GM18511 (cell line): ENCODE measurements at regions not wholly inside any gene's neighbourhood (a gene's known extent, or its start where the extent isn't known, plus 50 kb on each side); places are given as distances from the start of the nearest gene placed in this dataset.

Experiments
- ATAC-seq: cut with Tn5 transposase; IDR thresholded peaks from one replicate; pipeline ENCODE4 v1.9.1; 2021; ENCODE audit warnings: mild to moderate bottlenecking, moderate library complexity; ENCODE audit not compliant: unreplicated experiment

DNA sequence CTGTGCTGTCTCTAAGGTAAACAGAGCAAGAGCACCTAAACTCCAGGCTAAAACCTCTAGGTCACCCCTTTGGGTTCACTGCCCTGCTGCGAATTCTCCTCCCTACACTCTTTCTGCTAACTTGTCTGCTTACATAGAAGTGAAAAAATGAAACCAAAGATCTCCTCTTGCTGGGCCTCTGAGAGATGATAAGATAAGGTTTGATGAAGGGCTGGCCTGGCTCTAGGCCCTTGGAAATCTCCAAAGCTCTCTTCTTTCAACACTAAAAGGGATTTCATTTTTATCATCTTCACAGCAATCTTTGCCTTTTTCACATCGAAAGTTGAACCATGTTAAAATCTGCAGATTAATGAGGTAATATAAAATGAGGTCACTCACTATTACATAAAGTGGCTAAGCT, 450.8 kb upstream of the TLE4 start:
- no peak for ATAC-seq

DNA sequence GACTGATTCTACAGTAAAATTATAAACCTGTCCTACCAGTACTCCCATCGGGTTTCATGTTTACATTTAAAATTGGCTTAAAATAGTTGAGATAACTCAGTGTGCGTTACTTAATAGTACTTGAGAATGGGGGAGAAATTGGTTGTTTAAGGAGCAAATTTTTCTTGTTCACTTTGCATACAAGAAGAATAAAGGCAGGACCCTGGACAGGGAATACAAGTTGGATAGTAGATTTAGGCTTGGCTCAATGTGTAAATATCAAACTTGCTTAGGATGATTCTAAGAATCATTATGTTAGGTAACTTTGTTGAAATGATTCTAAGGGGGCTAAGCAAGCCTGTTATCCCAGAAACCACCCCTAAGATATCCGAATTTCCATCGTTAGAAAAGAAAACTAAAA, 448.4 kb upstream of the TLE4 start:
- ATAC-seq: no peak

GRCh38 chr9:79127661-79128060, 444.1 kb upstream of the TLE4 start:
- no peak for ATAC-seq

DNA sequence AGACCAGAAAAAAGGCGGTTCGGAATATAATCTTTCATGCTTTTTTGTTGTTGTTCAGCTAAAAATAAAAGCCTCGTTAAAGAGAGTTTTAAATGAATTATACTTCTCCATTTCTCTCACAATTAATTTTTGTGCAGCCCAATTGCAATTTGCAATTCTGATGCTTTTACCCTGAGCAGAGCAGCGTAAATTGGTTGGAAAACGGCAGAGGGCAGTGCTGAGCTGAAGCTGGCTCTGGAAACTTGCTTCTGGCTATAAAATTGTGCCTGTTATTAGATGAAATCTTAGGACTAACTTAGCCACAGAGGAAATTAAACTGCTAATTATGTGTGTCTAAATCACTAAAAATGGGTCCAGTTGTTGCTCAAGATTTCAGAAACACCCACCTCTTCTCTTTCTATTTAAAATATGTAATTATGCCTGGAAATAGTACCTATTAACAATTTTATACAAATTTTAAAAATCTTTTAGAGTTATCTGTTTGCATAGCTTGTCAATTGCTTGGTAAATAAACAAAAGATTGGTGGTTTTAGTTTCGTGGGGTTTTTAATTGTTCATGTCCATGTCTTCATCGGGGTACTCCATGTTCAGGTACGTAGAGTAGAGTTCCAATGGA, 441.8 kb upstream of the TLE4 start:
- ATAC-seq: no peak

DNA sequence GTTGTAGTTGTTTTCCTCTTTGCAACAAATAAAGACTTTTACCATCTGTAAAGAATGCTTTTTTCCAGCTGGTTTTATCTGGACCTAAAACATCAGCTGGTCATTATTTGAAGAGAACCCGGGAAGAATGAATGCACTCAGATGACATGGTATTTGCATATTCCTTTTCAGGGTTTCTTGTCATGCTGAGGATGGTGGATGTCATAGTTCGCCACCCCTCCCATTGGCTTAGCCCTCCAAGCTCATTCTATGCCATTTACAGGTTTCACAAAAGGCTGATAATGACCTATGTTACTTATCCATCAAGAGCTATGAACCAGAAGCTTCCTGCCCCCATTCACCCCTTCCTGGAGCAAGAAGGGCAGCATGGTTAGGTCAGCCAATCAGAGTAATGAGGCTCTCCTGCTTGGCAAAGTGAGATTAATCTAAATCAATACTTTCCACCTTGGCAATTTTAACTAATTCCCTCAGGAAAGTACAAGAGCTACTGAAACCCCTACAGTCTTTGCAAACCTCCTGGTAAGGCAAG, 440.5 kb upstream of the TLE4 start:
- ATAC-seq: no peak

DNA sequence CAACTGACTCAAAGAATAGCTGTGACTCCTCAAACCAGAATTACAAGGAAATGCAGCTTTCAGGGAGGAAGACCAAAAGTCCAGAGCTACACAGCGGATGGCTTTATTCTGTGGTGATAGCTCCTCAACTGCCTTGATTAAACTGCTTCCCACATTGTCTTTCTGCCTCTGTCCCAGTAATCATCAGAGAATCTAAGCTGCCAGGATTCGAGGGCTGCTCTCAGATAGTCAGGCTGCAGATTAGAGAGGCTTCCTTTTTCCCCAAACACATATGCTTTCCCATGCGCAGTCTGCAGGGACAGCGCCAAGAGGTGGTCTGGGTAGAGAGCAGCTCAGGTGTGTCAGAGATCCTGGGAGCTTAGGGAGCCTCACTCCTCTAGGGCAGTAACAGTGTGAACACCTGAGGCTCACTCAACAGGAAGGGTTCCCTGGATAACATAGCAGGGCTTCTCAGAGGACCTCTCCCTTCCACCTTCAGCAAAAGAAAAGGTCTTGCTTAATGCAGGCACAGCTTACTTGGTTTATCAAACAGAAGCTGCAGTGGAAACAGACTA, 439.9 kb upstream of the TLE4 start:
- no peak for ATAC-seq

GRCh38 chr9:79134654-79135053, 437.1 kb upstream of the TLE4 start:
- ATAC-seq: no peak

DNA sequence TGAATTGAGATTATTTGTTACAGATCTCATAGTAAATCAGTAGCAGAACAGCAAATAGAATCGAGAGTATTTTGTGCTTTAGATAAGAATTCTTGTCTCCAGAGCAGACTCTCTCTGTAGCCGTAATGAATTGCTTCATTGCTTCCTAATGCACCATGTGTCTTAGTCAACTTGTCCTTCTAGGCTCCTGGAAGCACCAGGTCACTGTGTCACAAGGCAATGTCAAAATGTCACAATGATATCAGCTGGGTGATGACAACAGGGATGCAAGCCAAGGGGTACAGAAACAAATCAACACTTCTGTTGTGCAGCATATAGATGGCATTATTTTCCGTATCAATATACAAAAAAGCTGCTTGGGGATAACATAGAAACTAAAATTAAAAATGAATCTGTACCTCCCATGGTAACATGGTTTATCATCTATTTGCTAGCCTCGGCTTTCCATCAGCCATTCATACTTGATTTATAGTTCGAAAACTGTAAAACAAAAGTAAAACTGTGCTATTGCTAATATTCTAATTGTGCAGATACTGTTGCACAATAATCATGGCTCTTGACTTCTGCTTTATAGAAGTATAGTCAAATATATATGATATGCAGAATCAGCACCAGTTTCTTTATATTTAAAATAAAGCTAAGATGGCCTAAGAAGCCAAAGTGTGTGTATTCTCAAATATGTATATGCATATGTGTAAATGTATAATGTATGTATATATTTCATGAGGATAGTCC, 435.9 kb upstream of the TLE4 start:
- ATAC-seq: no peak

GRCh38 chr9:79140751-79141150, 431.0 kb upstream of the TLE4 start:
- no peak for ATAC-seq

DNA sequence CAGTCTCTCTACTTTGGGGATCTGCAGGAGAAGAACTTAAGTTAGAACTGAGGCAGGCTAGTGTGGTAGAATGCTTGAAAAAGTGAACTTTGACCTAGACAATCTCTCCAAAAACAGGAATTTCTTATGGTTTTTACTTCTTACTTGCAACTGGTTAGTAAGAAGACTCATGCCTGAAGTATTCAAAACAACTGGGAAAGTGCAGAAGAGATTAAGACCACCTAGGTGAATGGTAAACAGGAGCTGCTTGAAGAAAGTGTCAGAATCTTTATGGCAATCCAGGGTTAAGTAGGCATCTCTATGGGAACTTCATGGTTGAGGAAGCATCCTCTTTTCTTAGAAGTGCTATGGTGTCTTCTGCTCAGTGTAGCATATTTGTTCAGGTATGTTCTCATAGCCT, 428.6 kb upstream of the TLE4 start:
- no peak for ATAC-seq

DNA sequence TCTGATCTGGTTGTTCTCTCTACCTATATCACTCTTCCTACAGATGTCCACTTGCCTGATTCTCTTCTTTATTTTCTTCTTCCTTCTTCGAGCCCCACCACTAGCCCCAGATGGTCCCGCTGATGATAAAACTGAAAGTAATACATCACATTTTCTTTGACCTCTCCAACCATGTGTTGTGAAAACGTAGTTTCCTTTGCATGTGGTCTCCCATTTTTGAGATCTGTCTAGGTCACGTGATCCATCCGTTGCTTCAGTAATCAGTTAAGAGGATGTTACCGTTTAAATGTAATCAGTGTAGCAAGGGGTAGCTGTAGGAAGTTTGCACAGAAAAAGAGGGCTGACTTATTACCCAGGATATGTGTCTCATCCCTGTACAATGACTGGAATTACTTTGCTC, 426.3 kb upstream of the TLE4 start:
- ATAC-seq: no peak

GRCh38 chr9:79149585-79149984, 422.2 kb upstream of the TLE4 start:
- ATAC-seq: peak; percentile 61

DNA sequence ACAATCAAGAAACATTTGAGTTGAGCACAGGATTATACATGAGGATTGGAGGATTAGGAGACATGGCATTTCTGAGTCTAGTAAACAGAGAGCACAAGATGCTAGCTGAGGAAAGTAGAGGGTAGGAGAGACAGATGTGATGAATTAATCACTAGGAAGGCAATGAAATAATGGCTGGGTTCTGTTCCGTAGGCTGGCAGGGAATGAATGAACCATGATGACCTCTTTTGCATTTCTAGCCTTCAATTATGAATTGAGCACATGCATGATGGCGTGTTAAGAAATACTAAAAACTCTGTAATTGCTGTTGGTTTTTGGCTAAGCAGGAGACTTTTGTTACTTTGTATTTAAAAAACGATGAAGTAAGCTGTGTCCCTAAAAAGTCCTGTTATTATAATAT, 420.0 kb upstream of the TLE4 start:
- ATAC-seq: no peak

DNA sequence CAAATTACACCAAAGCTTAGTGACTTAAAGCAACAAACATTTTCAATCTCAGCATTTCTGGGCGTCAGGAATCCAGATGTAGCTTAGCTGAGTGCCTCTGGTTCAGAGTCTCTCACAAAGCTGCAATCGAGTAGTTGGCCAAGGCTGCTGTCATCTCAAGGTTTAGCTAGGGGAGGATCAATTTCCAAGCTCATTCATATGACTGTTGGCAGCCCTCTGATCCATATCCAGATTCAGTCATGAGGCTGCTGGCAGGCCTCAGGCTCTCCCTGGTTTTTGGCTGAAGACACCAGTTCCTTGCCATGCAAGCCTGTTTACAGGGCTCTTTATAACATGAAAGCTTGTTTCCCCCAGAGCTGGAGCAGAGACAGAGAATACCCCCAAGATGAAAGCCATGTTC, 419.5 kb upstream of the TLE4 start:
- no peak for ATAC-seq

- ATAC-seq: no peak
Observed at GRCh38 chr9:79154806-79155205, 417.0 kb upstream of the TLE4 start.

GRCh38 chr9:79155308-79155707, 416.5 kb upstream of the TLE4 start:
- no peak for ATAC-seq

DNA sequence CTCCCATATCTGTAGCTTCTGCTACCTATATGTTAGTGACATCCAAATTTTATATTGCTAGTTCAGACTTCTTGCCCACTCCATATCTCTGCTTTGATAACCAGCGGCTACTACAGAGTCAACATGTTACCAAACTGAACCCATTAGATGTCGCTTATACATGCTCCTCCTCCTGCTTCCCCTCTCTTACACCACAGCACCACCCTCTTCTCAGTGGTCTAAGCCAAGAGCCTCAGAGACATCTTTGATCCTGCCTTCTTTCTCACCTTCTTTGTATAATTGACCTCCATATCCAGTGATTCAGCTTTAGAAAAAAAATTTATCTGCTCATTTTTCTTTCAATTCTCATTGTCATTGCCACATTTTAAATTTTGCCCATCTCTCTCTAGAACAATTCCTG, 408.2 kb upstream of the TLE4 start:
- no peak for ATAC-seq

GRCh38 chr9:79164406-79164805, 407.4 kb upstream of the TLE4 start:
- ATAC-seq: no peak

- ATAC-seq: no peak
Observed at GRCh38 chr9:79165020-79165780, 406.6 kb upstream of the TLE4 start.

DNA sequence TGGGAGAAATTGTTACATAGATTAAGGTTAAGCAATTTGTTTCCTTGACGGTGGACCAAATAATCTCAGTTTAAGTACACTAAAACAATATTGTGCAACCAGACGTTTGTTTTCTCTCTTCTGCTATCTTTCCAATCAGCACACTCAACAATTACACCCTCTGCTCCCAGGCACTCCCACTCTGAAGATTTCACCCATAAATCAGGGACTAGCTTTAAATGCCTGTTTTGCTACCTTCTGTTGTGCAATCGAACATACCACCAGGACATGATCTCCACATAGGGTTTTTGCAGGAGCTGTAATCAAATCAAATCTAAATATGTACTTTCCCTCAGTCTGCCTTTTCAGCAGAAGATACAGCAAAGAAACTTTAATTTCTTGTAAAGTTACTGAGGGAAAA, 405.8 kb upstream of the TLE4 start:
- no peak for ATAC-seq

DNA sequence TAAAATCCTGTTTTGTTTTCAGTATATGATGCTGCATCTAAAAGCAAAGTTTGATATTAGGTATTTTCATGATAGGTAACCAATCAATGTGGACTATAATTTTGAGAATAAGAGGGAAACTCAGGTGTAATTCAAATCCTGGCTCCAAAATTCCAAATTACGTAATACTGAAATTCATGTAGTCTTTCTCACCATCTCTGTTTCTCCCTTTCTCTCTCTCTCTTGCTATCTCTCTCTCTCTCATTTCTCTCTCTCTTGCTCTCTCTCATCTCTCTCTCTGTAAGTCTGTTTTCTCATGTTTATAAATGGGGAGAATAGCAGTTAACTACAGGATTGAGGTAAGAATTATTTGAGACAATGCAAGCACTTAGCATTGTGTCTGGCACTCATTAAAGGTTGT, 401.1 kb upstream of the TLE4 start:
- no peak for ATAC-seq

- no peak for ATAC-seq
Observed at GRCh38 chr9:79173932-79174331, 397.8 kb upstream of the TLE4 start.
